AML-193 (cell line): ENCODE measurements at regions not wholly inside any gene's neighbourhood (a gene's known extent, or its start where the extent isn't known, plus 50 kb on each side); places are given as distances from the start of the nearest gene placed in this dataset.

Experiments
- DNase-seq, 2 experiments: peaks; one replicate each; lab custom pipeline; 2025; lab: John Stamatoyannopoulos, UW

GRCh38 chr17:413016-413350, 60.4 kb upstream of the RPH3AL start:
- peak in 1 of 2 experiments; percentile 2 for DNase-seq

DNA sequence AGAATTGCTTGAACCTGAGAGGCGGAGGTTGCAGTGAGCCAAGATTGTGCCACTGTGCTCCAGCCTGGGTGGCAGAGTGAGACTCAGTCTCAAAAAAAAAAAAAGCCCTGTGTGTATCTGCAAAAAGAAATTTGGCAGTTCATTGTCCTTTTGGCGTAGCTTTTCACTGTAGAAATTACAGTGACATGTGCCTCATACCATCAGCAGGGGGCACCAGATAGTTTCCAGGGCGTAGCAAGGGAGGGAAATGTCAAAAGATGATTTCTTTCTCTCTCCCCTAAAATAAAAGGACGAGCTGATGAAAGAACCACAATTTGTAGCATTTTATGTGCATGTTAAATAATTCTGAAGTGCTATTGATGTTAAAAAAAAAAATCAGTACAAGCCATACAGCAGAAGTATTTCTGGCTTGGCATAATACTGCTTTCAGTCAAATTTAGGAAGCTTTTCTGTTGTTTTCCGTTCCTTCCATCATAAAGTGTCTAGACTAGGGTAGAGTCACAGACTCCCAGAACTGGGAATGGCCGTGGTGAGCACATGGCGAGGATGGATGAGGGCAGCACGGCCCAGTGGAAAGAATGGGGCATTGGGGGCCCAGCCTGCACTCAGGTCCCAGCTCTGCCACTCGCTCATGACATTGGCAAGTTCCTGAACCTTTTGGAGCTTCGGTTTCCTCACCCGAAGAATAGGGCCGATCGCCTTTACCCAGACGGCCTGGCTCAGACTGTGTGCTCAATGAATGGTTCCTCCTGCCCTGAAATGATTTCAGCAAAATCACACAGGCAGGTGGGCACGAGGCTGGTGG, 59.8 kb upstream of the RPH3AL start:
- DNase-seq, result peak; percentile 35 to 62

GRCh38 chr17:411421-412120, 59.0 kb upstream of the RPH3AL start:
- DNase-seq, result no peak

DNA sequence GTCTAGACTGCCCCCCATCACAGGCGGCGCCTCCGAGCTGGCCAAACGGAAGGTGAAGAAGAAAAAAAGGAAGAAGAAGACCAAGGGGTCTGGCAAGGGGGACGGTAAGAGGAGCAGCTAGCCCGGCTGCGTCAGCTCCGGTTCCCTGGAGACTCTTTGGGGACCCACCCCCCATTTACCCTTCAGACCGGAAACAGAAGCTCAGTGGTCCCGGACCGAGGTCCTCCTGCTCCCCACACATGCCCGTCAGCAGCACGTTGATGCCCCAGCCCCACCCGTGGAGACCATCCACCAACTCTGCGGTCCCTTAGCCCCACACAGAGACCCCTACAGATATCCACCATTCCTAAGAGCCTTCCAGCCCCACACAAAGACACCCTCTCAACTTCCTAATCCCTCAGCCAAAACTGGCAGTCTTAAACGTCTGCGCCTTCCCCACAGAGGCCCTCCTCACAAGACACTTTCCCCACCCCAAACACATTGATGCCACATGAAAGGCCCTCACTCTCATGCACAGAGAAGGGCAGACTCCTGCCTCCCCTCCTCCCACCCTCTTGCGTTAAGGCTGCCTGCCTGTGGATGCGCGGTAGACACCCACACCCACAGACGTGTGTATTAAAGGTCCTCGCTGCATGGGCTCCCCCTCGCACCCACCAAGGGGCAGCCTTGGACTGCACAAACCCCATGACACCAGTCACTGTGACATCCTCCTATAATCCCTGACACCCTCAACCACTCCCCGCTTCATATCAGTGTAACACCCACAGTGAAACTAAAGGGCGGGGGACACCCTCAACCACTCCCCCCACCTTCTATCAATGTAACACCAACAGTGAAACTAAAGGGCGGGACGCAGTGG, 58.2 kb upstream of the RPH3AL start:
- DNase-seq, result peak in 1 of 2 experiments; percentile 4

GRCh38 chr17:409848-410542, 57.4 kb upstream of the RPH3AL start:
- peak; percentile 87 to 93 for DNase-seq

DNA sequence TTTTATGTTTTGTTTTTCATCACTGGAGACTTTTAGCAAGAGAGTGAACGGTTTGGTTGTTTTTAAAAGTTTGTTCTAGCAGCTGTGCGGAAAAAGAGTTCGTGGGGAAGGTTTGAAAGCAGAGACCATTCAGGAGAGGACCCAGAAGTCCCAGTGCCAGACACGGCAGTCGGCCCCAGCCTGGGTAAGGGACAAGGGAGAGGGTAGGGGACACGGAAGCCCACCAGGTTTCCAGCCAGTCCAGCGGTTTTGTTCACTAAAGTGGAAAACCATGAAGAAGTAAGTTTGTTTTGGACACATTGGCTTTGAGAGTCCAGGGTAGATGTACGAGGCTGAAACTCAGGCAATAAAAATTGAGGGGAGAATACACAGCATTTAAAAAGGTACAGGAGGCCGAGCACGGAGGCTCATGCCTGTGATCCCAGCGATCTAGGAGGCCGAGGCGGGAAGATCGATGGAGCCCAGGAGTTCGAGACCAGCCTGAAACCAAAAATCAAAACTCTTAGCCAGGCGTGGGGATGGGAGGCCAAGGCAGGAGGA, 56.8 kb upstream of the RPH3AL start:
- DNase-seq, result no peak

GRCh38 chr17:404703-405102, 52.1 kb upstream of the RPH3AL start:
- DNase-seq, result no peak
